ENCODE measurements at regions not wholly inside any gene's neighbourhood (a gene's known extent, or its start where the extent isn't known, plus 50 kb on each side); places are given as distances from the start of the nearest gene placed in this dataset.
"Not testable (repeated sequence)": the region's sequence is repeated elsewhere in the genome, so short reads cannot be mapped to it uniquely, and the experiment has no call there.

DNA sequence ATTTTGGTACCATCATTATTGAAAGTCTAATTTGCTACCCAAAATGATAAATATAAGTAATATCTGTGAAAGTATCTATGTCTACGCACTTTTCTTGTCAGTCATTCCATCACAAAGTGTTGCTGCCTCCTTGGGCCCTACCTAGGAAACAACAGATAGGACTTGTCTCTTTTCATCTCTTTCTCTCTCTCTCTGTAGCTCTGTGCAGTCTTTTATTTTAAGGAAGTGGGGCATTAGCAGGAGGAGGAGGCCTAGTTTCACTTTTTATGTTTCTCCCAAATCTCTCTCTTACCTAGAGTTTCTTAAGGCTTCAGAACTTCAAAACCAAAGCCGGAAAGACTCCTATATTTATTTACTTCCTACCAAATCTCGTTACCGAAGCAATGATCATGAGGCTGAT, 354.8 kb upstream of the LUZP2 start:
- H3K4me3 ChIP-seq (ENCODE audit: low read depth, low read length): no peak overlapping the region
- H3K27ac ChIP-seq (ENCODE audit: low read depth, low read length): no peak overlapping the region
- no peaks in the 10 kb centered on the region for H3K36me3 ChIP-seq (ENCODE audit: control insufficient read depth, insufficient read depth, low read length)
- no peaks in the 10 kb centered on the region for H3K27me3 ChIP-seq (ENCODE audit: control insufficient read depth, insufficient read depth, low read length)
- no peak overlapping the region for H3K9ac ChIP-seq (ENCODE audit: low read depth, low read length)
- H3K9me3 ChIP-seq (ENCODE audit: control insufficient read depth, insufficient read depth, low read length): no peaks in the 10 kb centered on the region
- H3K4me1 ChIP-seq (ENCODE audit: control insufficient read depth, insufficient read depth, low read length): no peaks in the 10 kb centered on the region

GRCh38 chr11:24145411-24145810, 351.4 kb upstream of the LUZP2 start:
- H3K36me3 ChIP-seq (ENCODE audit: control insufficient read depth, insufficient read depth, low read length): no peaks in the 10 kb centered on the region

GRCh38 chr11:24153337-24153736, 343.5 kb upstream of the LUZP2 start:
- Histone ChIP-seq H3K27ac (ENCODE audit: low read depth, low read length) (no peak overlapping the region), H3K9ac (ENCODE audit: low read depth, low read length) (no peak overlapping the region), H3K4me1 (ENCODE audit: control insufficient read depth, insufficient read depth, low read length) (peaks cover 5% of the 10 kb centered on the region; the same call in 1 of the 2 replicates), H3K36me3 (ENCODE audit: control insufficient read depth, insufficient read depth, low read length) (no peaks in the 10 kb centered on the region), H3K27me3 (ENCODE audit: control insufficient read depth, insufficient read depth, low read length) (no peaks in the 10 kb centered on the region), H3K9me3 (ENCODE audit: control insufficient read depth, insufficient read depth, low read length) (no peaks in the 10 kb centered on the region), H3K4me3 (ENCODE audit: low read depth, low read length) (no peak overlapping the region)

More at GRCh38 chr11:24145411-24145810, 351.4 kb upstream of the LUZP2 start:
- Histone ChIP-seq H3K9me3 (ENCODE audit: control insufficient read depth, insufficient read depth, low read length) (no peaks in the 10 kb centered on the region), H3K4me3 (ENCODE audit: low read depth, low read length) (no peak overlapping the region), H3K27me3 (ENCODE audit: control insufficient read depth, insufficient read depth, low read length) (no peaks in the 10 kb centered on the region), H3K27ac (ENCODE audit: low read depth, low read length) (no peak overlapping the region), H3K9ac (ENCODE audit: low read depth, low read length) (no peak overlapping the region), H3K4me1 (ENCODE audit: control insufficient read depth, insufficient read depth, low read length) (no peaks in the 10 kb centered on the region)

DNA sequence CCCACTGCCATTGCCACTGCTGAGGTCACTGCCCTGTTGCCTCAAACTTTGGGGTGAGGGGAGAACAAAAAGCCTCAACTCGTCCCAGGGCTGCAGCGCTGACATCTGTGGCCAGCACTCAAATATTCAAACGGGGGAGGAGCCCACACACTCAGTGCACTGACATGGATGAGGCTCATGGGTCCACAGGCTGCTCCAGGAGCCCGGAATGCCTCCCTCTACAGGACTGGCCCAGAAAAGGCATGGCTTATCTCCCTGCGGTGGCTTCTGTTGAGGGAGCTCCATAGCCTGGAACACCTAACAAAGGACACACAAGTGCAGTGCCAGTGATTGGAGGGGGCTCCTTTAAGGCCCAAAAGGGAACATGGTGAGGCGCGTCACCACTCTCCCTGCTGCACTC, 341.1 kb upstream of the LUZP2 start:
- Histone ChIP-seq H3K9ac (ENCODE audit: low read depth, low read length) (no peak overlapping the region), H3K27ac (ENCODE audit: low read depth, low read length) (no peak overlapping the region), H3K4me3 (ENCODE audit: low read depth, low read length) (no peak overlapping the region), H3K36me3 (ENCODE audit: control insufficient read depth, insufficient read depth, low read length) (no peaks in the 10 kb centered on the region), H3K9me3 (ENCODE audit: control insufficient read depth, insufficient read depth, low read length) (no peaks in the 10 kb centered on the region), H3K27me3 (ENCODE audit: control insufficient read depth, insufficient read depth, low read length) (no peaks in the 10 kb centered on the region), H3K4me1 (ENCODE audit: control insufficient read depth, insufficient read depth, low read length) (peaks cover 5% of the 10 kb centered on the region; the same call in 1 of the 2 replicates)

GRCh38 chr11:24157316-24157715, 339.5 kb upstream of the LUZP2 start:
- Histone ChIP-seq H3K4me1 (ENCODE audit: control insufficient read depth, insufficient read depth, low read length) (peaks cover 5% of the 10 kb centered on the region; the same call in 1 of the 2 replicates), H3K9me3 (ENCODE audit: control insufficient read depth, insufficient read depth, low read length) (no peaks in the 10 kb centered on the region), H3K36me3 (ENCODE audit: control insufficient read depth, insufficient read depth, low read length) (no peaks in the 10 kb centered on the region), H3K27me3 (ENCODE audit: control insufficient read depth, insufficient read depth, low read length) (no peaks in the 10 kb centered on the region), H3K27ac (ENCODE audit: low read depth, low read length) (no peak overlapping the region), H3K9ac (ENCODE audit: low read depth, low read length) (no peak overlapping the region), H3K4me3 (ENCODE audit: low read depth, low read length) (no peak overlapping the region)

GRCh38 chr11:24161587-24161986, 335.3 kb upstream of the LUZP2 start:
- no peaks in the 10 kb centered on the region for H3K36me3 ChIP-seq (ENCODE audit: control insufficient read depth, insufficient read depth, low read length)
- no peak overlapping the region for H3K27ac ChIP-seq (ENCODE audit: low read depth, low read length)
- no peak overlapping the region for H3K4me3 ChIP-seq (ENCODE audit: low read depth, low read length)
- H3K9ac ChIP-seq (ENCODE audit: low read depth, low read length): no peak overlapping the region
- H3K27me3 ChIP-seq (ENCODE audit: control insufficient read depth, insufficient read depth, low read length): no peaks in the 10 kb centered on the region
- H3K4me1 ChIP-seq (ENCODE audit: control insufficient read depth, insufficient read depth, low read length): peaks cover 5% of the 10 kb centered on the region; the same call in 1 of the 2 replicates
- H3K9me3 ChIP-seq (ENCODE audit: control insufficient read depth, insufficient read depth, low read length): no peaks in the 10 kb centered on the region

DNA sequence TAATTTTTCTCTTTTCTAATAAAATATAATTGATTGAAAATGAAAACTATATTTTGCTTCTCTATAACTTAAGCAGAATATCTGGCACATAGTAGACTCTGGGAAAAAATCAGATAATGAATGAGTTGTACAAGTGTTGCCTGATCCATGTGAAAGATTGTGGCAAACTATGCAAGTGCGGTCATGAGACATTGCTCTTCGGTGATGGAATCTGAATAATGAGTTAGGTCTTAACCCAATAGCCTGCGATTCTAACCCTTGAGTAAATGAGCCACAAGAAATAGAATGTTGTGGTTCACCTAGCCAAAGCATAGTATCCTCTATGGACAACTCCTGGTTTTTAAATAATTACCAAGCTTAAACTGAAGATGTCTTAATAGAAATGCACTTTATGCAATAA, 333.7 kb upstream of the LUZP2 start:
- Histone ChIP-seq H3K9me3 (ENCODE audit: control insufficient read depth, insufficient read depth, low read length) (no peaks in the 10 kb centered on the region), H3K27ac (ENCODE audit: low read depth, low read length) (no peak overlapping the region), H3K9ac (ENCODE audit: low read depth, low read length) (no peak overlapping the region), H3K27me3 (ENCODE audit: control insufficient read depth, insufficient read depth, low read length) (no peaks in the 10 kb centered on the region), H3K36me3 (ENCODE audit: control insufficient read depth, insufficient read depth, low read length) (no peaks in the 10 kb centered on the region), H3K4me3 (ENCODE audit: low read depth, low read length) (no peak overlapping the region), H3K4me1 (ENCODE audit: control insufficient read depth, insufficient read depth, low read length) (no peaks in the 10 kb centered on the region)

- Histone ChIP-seq H3K9ac (ENCODE audit: low read depth, low read length) (no peak overlapping the region), H3K9me3 (ENCODE audit: control insufficient read depth, insufficient read depth, low read length) (no peaks in the 10 kb centered on the region), H3K27me3 (ENCODE audit: control insufficient read depth, insufficient read depth, low read length) (no peaks in the 10 kb centered on the region), H3K27ac (ENCODE audit: low read depth, low read length) (no peak overlapping the region), H3K4me1 (ENCODE audit: control insufficient read depth, insufficient read depth, low read length) (no peaks in the 10 kb centered on the region), H3K4me3 (ENCODE audit: low read depth, low read length) (no peak overlapping the region), H3K36me3 (ENCODE audit: control insufficient read depth, insufficient read depth, low read length) (no peaks in the 10 kb centered on the region)
Observed at GRCh38 chr11:24163841-24164240, 333.0 kb upstream of the LUZP2 start.

DNA sequence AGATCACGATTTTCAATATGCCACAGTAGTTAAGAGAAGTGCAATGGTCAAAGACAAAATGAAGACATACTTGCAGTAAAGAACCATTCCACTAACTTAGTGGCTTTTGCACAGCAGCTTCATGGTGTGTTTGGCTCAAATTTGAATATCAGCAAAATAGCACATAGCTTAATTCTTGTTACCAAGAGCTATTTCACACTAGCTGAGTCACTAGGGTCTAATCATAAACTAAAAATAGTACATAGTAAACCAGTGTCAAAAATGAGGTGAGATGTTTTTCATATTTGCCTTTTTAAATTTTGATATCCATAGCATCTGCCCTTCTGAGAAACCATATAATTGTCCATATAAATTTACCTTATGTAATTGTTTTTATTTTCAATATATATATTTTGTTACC, 325.0 kb upstream of the LUZP2 start:
- Histone ChIP-seq H3K4me3 (ENCODE audit: low read depth, low read length) (no peak overlapping the region), H3K36me3 (ENCODE audit: control insufficient read depth, insufficient read depth, low read length) (no peaks in the 10 kb centered on the region), H3K9ac (ENCODE audit: low read depth, low read length) (no peak overlapping the region), H3K27me3 (ENCODE audit: control insufficient read depth, insufficient read depth, low read length) (no peaks in the 10 kb centered on the region), H3K4me1 (ENCODE audit: control insufficient read depth, insufficient read depth, low read length) (no peaks in the 10 kb centered on the region), H3K27ac (ENCODE audit: low read depth, low read length) (no peak overlapping the region), H3K9me3 (ENCODE audit: control insufficient read depth, insufficient read depth, low read length) (no peaks in the 10 kb centered on the region)

DNA sequence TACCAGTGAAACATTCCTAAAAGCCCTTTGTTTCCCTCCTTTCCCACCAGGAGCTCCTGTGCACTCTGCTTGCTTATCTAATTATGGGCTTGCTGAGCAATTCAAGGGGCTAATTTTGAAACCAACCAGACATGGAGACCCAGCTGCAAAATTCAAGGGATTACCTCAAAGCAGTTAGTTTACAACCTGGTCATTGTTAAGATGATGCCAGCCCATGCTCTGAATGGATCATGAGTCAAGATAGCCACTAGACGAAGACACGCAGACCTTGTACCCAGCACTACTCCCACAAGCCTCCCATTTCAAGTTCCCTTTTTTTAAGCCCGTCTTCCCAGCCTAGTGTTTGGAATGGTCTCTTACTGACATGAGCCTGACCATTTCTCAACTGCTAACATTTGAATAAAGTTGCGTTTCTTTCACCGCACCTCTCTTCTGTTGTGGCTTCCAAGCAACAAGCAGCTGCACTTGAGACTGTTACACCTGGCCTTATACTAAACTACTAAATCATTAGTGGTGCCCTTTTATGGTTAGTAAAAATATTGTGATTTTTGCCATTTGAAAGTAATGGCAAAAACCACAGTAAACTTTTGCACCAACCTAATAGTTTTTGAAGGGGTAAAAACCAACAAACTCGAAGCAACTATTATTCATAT, 315.3 kb upstream of the LUZP2 start:
- no peaks in the 10 kb centered on the region for H3K36me3 ChIP-seq (ENCODE audit: control insufficient read depth, insufficient read depth, low read length)

DNA sequence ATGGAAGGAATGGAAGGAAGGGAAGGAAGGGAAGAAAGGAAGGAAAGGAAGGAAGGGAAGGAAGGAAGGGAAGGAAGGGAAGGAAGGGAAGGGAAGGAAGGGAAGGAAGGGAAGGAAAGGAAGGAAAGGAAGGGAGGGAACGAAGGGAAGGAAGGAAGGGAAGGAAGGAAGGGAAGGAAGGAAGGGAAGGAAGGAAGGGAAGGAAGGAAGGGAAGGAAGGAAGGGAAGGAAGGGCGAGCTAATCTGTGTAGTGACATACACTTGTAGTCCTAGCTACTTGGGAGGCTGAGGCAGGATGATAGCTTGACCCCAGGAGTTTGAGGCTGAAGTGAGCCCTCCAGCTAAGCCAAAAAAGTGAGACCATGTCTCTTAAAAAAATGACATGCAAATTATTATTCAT, 311.3 kb upstream of the LUZP2 start:
- not testable (repeated sequence) for H3K27ac ChIP-seq (ENCODE audit: low read depth, low read length); H3K36me3 ChIP-seq (ENCODE audit: control insufficient read depth, insufficient read depth, low read length); H3K9ac ChIP-seq (ENCODE audit: low read depth, low read length); H3K9me3 ChIP-seq (ENCODE audit: control insufficient read depth, insufficient read depth, low read length); H3K4me1 ChIP-seq (ENCODE audit: control insufficient read depth, insufficient read depth, low read length); H3K4me3 ChIP-seq (ENCODE audit: low read depth, low read length); H3K27me3 ChIP-seq (ENCODE audit: control insufficient read depth, insufficient read depth, low read length)

More for the DNA sequence above, 315.3 kb upstream of the LUZP2 start:
- Histone ChIP-seq H3K9me3 (ENCODE audit: control insufficient read depth, insufficient read depth, low read length) (no peaks in the 10 kb centered on the region), H3K27ac (ENCODE audit: low read depth, low read length) (no peak overlapping the region), H3K4me3 (ENCODE audit: low read depth, low read length) (no peak overlapping the region), H3K4me1 (ENCODE audit: control insufficient read depth, insufficient read depth, low read length) (no peaks in the 10 kb centered on the region), H3K27me3 (ENCODE audit: control insufficient read depth, insufficient read depth, low read length) (no peaks in the 10 kb centered on the region), H3K9ac (ENCODE audit: low read depth, low read length) (no peak overlapping the region)

Measured in HUES48 (cell line).